ENCODE measurements at regions not wholly inside any gene's neighbourhood (a gene's known extent, or its start where the extent isn't known, plus 50 kb on each side); places are given as distances from the start of the nearest gene placed in this dataset.

- TF ChIP-seq, protein P1, sequence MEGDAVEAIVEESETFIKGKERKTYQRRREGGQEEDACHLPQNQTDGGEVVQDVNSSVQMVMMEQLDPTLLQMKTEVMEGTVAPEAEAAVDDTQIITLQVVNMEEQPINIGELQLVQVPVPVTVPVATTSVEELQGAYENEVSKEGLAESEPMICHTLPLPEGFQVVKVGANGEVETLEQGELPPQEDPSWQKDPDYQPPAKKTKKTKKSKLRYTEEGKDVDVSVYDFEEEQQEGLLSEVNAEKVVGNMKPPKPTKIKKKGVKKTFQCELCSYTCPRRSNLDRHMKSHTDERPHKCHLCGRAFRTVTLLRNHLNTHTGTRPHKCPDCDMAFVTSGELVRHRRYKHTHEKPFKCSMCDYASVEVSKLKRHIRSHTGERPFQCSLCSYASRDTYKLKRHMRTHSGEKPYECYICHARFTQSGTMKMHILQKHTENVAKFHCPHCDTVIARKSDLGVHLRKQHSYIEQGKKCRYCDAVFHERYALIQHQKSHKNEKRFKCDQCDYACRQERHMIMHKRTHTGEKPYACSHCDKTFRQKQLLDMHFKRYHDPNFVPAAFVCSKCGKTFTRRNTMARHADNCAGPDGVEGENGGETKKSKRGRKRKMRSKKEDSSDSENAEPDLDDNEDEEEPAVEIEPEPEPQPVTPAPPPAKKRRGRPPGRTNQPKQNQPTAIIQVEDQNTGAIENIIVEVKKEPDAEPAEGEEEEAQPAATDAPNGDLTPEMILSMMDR (IDR thresholded peaks at IDR 0.05): no peak
- TF ChIP-seq EP300 (IDR thresholded peaks at IDR 0.05): no peak
Observed at GRCh38 chr1:106676021-106676420, 380.5 kb upstream of the PRMT6 start.
